Lung (tissue), 11 donors: ENCODE measurements at regions not wholly inside any gene's neighbourhood (a gene's known extent, or its start where the extent isn't known, plus 50 kb on each side); places are given as distances from the start of the nearest gene placed in this dataset.

ENCODE experiments used
- ATAC-seq: fragments of 200-7000 bp; cut with Tn5 transposase; one replicate; pipeline ENCODE4 v1.9.1; 2020; ENCODE audit warnings: moderate number of reproducible peaks; ENCODE audit not compliant: insufficient read depth, low FRiP score
- DNase-seq, 3 donors: peaks; one replicate each; pipeline ENCODE4 v3.0.0-alpha.2; 2013 to 2017
- H3K27ac ChIP-seq, 2 donors: one replicate each; pipeline ENCODE4 v1.5.1; 2013; ENCODE audit warnings: mild to moderate bottlenecking in 2 of 2, moderate library complexity in 2 of 2, control low read depth in 1 of 2, inconsistent platforms in 1 of 2, low read depth in 1 of 2, low read length in 1 of 2
- H3K27me3 ChIP-seq, 3 donors: one replicate each; pipeline ENCODE4 v1.5.1; 2013; ENCODE audit warnings: low read length in 2 of 3; ENCODE audit not compliant: control insufficient read depth in 3 of 3, insufficient read depth in 3 of 3
- H3K36me3 ChIP-seq, 4 donors: one replicate each; pipeline ENCODE4 v1.5.1; 2013; ENCODE audit warnings: low read length in 4 of 4, mild to moderate bottlenecking in 1 of 4, moderate library complexity in 1 of 4; ENCODE audit not compliant: control insufficient read depth in 4 of 4, insufficient read depth in 4 of 4
- H3K4me1 ChIP-seq, 5 donors: one replicate each; pipeline ENCODE4 v1.5.1; 2013; ENCODE audit warnings: low read length in 5 of 5, mild to moderate bottlenecking in 2 of 5, moderate library complexity in 1 of 5; ENCODE audit not compliant: control insufficient read depth in 5 of 5, insufficient read depth in 5 of 5
- H3K4me3 ChIP-seq: one replicate; pipeline ENCODE4 v1.5.1; 2013; ENCODE audit warnings: mild to moderate bottlenecking, control low read depth, moderate library complexity
- H3K9ac ChIP-seq, 2 donors: one replicate each; pipeline ENCODE4 v1.5.1; 2013; ENCODE audit warnings: low read length in 2 of 2, control low read depth in 1 of 2; ENCODE audit not compliant: insufficient read depth in 1 of 2
- H3K9me3 ChIP-seq, 4 donors: one replicate each; pipeline ENCODE4 v1.5.1; 2013; ENCODE audit warnings: low read length in 3 of 4, mild to moderate bottlenecking in 1 of 4, moderate library complexity in 1 of 4; ENCODE audit not compliant: control insufficient read depth in 4 of 4, insufficient read depth in 3 of 4
- CTCF ChIP-seq: IDR thresholded peaks from 2 replicates; pipeline ENCODE4 v1.5.1; 2012; ENCODE audit warnings: mild to moderate bottlenecking; ENCODE audit errors: control extremely low read depth, extremely low read depth
- WGBS, 2 donors: extraction: QIAGEN DNeasy Blood & Tissue Kit; methylation state at CpG; one replicate each; pipeline ENCODE4 v1.1.7; 2013; 5-methylcytosine and 5-hydroxymethylcytosine counted together
- donor health status: control.
- donor health status: control.
- donor health status: Bipolar disorder and iron deficiency.
- donor health status: healthy.
- donor health status: DM: yes; HTN: yes; CAD: no.

DNA sequence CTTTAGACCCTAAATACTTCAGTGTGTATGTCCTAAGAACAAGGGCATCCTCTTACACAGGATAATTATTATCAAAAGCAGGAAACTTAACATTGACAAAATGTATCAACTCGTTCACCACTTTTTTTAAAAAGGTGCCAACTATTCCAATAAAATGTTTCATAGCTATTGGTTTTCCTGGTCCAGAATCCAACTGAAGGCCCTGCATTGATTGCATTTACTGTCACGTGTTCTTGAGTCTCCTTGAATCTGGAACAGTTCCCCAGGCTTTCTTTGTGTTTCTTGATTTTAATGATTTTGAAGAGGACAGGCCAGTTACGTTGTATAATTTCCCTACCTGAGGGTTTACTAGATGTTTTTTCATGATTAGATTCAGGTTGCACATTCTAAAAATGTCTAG is 94.6 kb upstream of the ARHGEF3 start:
- Histone ChIP-seq H3K36me3 (no peaks in the 10 kb centered on the region), H3K9me3 (no peaks in the 10 kb centered on the region), H3K4me1 (peaks cover 0 to 6% (median 0%) of the 10 kb centered on the region in 5 donors), H3K27ac (no peak overlapping the region), H3K4me3 (no peak overlapping the region), H3K9ac (no peak overlapping the region), H3K27me3 (no peaks in the 10 kb centered on the region)
- no peak for TF ChIP-seq CTCF
- 72 to 88% methylated on average over 3 of the region's 3 CpGs for WGBS, 2 donors
- DNase-seq (no peak), ATAC-seq (no peak)

DNA sequence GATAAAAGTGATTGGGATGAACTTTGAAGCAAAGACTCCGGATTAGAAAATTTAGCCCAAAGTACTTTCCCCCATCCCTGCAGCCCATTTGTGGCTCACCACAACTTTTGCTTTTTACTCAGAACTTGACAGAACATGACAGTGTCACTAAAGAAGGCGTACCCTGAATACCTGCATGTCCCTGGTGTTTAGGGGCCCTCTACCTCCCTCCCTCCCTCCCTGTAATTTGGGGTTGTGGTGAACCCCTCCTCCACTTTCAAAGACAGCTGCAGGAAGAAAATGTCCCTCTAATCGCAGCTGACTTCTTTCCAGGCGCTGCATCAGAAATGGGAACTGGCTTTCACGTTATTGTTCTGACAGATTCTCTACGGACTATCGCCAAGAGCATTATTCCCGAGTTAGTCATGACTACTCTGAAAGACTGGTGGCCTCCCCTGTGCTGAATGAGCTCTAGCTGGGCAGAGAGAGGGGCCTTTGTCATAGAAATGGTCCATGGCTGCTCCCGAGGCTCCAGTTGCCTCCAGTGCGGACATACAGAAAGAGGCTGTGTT is 93.2 kb upstream of the ARHGEF3 start:
- Histone ChIP-seq H3K4me1 (peaks cover 0 to 6% (median 0%) of the 10 kb centered on the region in 5 donors), H3K4me3 (no peak overlapping the region), H3K36me3 (no peaks in the 10 kb centered on the region), H3K27ac (no peak overlapping the region), H3K9me3 (no peaks in the 10 kb centered on the region), H3K27me3 (no peaks in the 10 kb centered on the region), H3K9ac (no peak overlapping the region)
- 46 to 59% methylated on average over 10 of the region's 10 CpGs for WGBS, 2 donors
- TF ChIP-seq CTCF, result no peak
- ATAC-seq, result no peak
- DNase-seq, result no peak

DNA sequence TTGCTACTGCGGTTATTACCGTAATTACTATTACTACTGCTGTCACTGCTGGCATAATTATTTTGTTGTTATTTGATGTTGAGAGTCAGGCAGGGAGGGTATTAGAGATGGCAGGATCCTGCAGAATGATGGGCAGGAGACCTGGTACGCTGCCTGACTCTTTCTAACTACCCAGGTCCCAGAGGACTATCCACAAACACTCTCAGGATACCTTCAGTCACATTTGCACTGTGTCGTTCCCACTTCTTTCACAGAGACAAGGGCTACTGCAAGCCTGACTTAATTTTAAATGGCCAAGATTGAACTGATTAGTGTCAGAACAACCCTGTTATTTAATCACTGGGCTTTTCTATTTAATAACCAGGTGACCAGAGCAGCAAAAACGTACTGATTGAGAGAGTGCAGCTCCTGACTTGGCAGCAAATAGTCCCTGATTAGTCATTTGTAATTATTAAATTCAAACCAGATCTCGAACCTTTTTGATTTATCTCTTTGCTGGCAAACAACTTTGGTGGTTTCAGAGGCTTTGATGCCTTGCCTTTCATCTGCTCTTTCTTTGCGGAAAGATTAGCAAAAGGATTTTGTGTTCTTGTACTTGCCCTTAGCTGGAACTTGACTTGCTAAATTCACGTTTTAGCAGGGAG is 88.8 kb upstream of the ARHGEF3 start:
- TF ChIP-seq CTCF, result no peak
- no peak overlapping the region for H3K27ac ChIP-seq
- no peaks in the 10 kb centered on the region for H3K27me3 ChIP-seq
- whole genome bisulfite sequencing, 2 donors, result 78 to 81% methylated on average over 8 of the region's 8 CpGs
- H3K36me3 ChIP-seq, result no peaks in the 10 kb centered on the region
- H3K4me3 ChIP-seq, result no peak overlapping the region
- H3K9ac ChIP-seq, result no peak overlapping the region
- H3K9me3 ChIP-seq, result no peaks in the 10 kb centered on the region
- no peak for ATAC-seq
- H3K4me1 ChIP-seq, result peaks cover 0 to 12% (median 6%) of the 10 kb centered on the region in 5 donors
- DNase-seq, result no peak

- ATAC-seq, result no peak
- no peak for TF ChIP-seq CTCF
- peak overlapping the region in 1 of 2 donors; percentile 19 for H3K9ac ChIP-seq
- peaks cover 0 to 11% (median 6%) of the 10 kb centered on the region in 5 donors for H3K4me1 ChIP-seq
- no peaks in the 10 kb centered on the region for H3K36me3 ChIP-seq
- H3K27ac ChIP-seq, result no peak overlapping the region
- WGBS, 2 donors, result 79 to 87% methylated on average over 7 of the region's 7 CpGs
- no peak overlapping the region for H3K4me3 ChIP-seq
- DNase-seq, result no peak
- no peaks in the 10 kb centered on the region for H3K27me3 ChIP-seq
- H3K9me3 ChIP-seq, result no peaks in the 10 kb centered on the region
These were observed 87.4 kb upstream of the ARHGEF3 start for GRCh38 chr3:56889131-56889530.
